Thyroid gland (tissue), 4 donors: ENCODE measurements at regions not wholly inside any gene's neighbourhood (a gene's known extent, or its start where the extent isn't known, plus 50 kb on each side); places are given as distances from the start of the nearest gene placed in this dataset.

Experiments used
- DNase-seq, 2 donors: peaks; one replicate each; pipeline ENCODE4 v3.0.0-alpha.2; 2019
- H3K27ac ChIP-seq, 3 donors: fragments of 200-600 bp; sonication (generic); 1 replicate in 2 of 3; 2 replicates in 1 of 3; pipeline ENCODE4 v1.5.1; 2016 to 2019; ENCODE audit warnings: mild to moderate bottlenecking in 1 of 3, moderate library complexity in 1 of 3
- H3K27me3 ChIP-seq: fragments of 200-600 bp; sonication (generic); one replicate; pipeline ENCODE4 v1.5.1; 2019
- H3K36me3 ChIP-seq, 2 donors: fragments of 200-600 bp; sonication (generic); one replicate each; pipeline ENCODE4 v1.5.1; 2016 to 2019
- H3K4me1 ChIP-seq, 2 donors: fragments of 200-600 bp; sonication (generic); one replicate each; pipeline ENCODE4 v1.5.1; 2017 to 2019
- H3K4me3 ChIP-seq, 3 donors: fragments of 200-600 bp; sonication (generic); replicated peaks in 1 of 3; 1 replicate in 2 of 3; 2 replicates in 1 of 3; pipeline ENCODE4 v1.5.1; 2016; ENCODE audit warnings: mild to moderate bottlenecking in 1 of 3
- H3K9me3 ChIP-seq: fragments of 200-600 bp; sonication (generic); one replicate; pipeline ENCODE4 v1.5.1; 2017
- CTCF ChIP-seq, 6 experiments: fragments of 200-600 bp in 3 of 6; fragments of 450-650 bp in 3 of 6; sonication (generic) in 3 of 6; IDR thresholded peaks; one replicate each; pipeline ENCODE4 v1.5.1; 2016 to 2019; ENCODE audit warnings: antibody characterized with exemption in 6 of 6, mild to moderate bottlenecking in 2 of 6, inconsistent platforms in 1 of 6, moderate library complexity in 1 of 6
- POLR2A ChIP-seq, 2 donors: fragments of 450-650 bp; IDR thresholded peaks; one replicate each; pipeline ENCODE4 v1.6.1; 2017; ENCODE audit warnings: antibody characterized with exemption in 2 of 2, mild to moderate bottlenecking in 2 of 2, moderate library complexity in 1 of 2
- WGBS, 2 donors: methylation state at CpG; one replicate each; pipeline ENCODE4 v1.1.5; 2017; 5-methylcytosine and 5-hydroxymethylcytosine counted together
- intact Hi-C: fragments of 100-400 bp; cut with DNase I; formaldehyde crosslinking; loops from one replicate; pipeline ENCODE4 v1.15.1; 2023

GRCh38 chr5:74109344-74109743 is 483.3 kb downstream of the ARHGEF28 start:
- intact Hi-C loops, result no loop called here
- Histone ChIP-seq H3K4me1 (peaks cover 3 to 12% of the 10 kb centered on the region in 2 donors), H3K27me3 (no peaks in the 10 kb centered on the region), H3K9me3 (no peaks in the 10 kb centered on the region), H3K27ac (no peak overlapping the region), H3K4me3 (no peak overlapping the region), H3K36me3 (no peaks in the 10 kb centered on the region)
- WGBS, 2 donors, result 93% methylated on average over 4 of the region's 4 CpGs
- DNase-seq, result no peak
- TF ChIP-seq CTCF (IDR thresholded peaks at IDR 0.05) (no peak), POLR2A (IDR thresholded peaks at IDR 0.05) (no peak)

- Histone ChIP-seq H3K27ac (no peak overlapping the region), H3K9me3 (no peaks in the 10 kb centered on the region), H3K36me3 (no peaks in the 10 kb centered on the region), H3K4me3 (no peak overlapping the region), H3K4me1 (peaks cover 3 to 12% of the 10 kb centered on the region in 2 donors), H3K27me3 (no peaks in the 10 kb centered on the region)
- TF ChIP-seq POLR2A (IDR thresholded peaks at IDR 0.05) (no peak), CTCF (IDR thresholded peaks at IDR 0.05) (no peak)
- no peak for DNase-seq
- intact Hi-C loops, result no loop called here
Observed at GRCh38 chr5:74107899-74108298, 481.9 kb downstream of the ARHGEF28 start.

GRCh38 chr5:74105126-74105780 is 479.3 kb downstream of the ARHGEF28 start:
- TF ChIP-seq CTCF (IDR thresholded peaks at IDR 0.05), result no peak
- no peak for TF ChIP-seq POLR2A (IDR thresholded peaks at IDR 0.05)
- no peaks in the 10 kb centered on the region for H3K9me3 ChIP-seq
- H3K27me3 ChIP-seq, result no peaks in the 10 kb centered on the region
- WGBS, 2 donors, result 36 to 48% methylated on average over 4 of the region's 4 CpGs
- H3K4me3 ChIP-seq, result no peak overlapping the region
- H3K4me1 ChIP-seq, result peaks cover 0 to 12% of the 10 kb centered on the region in 2 donors
- H3K27ac ChIP-seq, result no peak overlapping the region
- intact Hi-C loops, result no loop called here
- no peaks in the 10 kb centered on the region for H3K36me3 ChIP-seq
- peak; percentile 12 to 26 for DNase-seq

- Histone ChIP-seq H3K9me3 (no peaks in the 10 kb centered on the region), H3K27ac (no peak overlapping the region), H3K27me3 (no peaks in the 10 kb centered on the region), H3K36me3 (no peaks in the 10 kb centered on the region), H3K4me3 (no peak overlapping the region), H3K4me1 (peaks cover 0 to 12% of the 10 kb centered on the region in 2 donors)
- TF ChIP-seq CTCF (IDR thresholded peaks at IDR 0.05), result no peak
- no peak for TF ChIP-seq POLR2A (IDR thresholded peaks at IDR 0.05)
- intact Hi-C loops, result no loop called here
- no peak for DNase-seq
- 80 to 83% methylated on average over 15 of the region's 15 CpGs for WGBS, 2 donors
Observed at GRCh38 chr5:74103131-74104023, 477.4 kb downstream of the ARHGEF28 start.

GRCh38 chr5:74100268-74100665 is 474.3 kb downstream of the ARHGEF28 start:
- WGBS, 2 donors, result 94 to 96% methylated on average over 1 of the region's 1 CpG
- TF ChIP-seq POLR2A (IDR thresholded peaks at IDR 0.05) (no peak), CTCF (IDR thresholded peaks at IDR 0.05) (no peak)

More at GRCh38 chr5:74100268-74100665, 474.3 kb downstream of the ARHGEF28 start:
- Histone ChIP-seq H3K27me3 (no peaks in the 10 kb centered on the region), H3K9me3 (no peaks in the 10 kb centered on the region), H3K36me3 (no peaks in the 10 kb centered on the region), H3K27ac (no peak overlapping the region), H3K4me1 (peaks cover 0 to 8% of the 10 kb centered on the region in 2 donors), H3K4me3 (no peak overlapping the region)
- intact Hi-C loops, result no loop called here
- DNase-seq, result no peak
